Mesendoderm (in vitro differentiated cells): ENCODE measurements at regions not wholly inside any gene's neighbourhood (a gene's known extent, or its start where the extent isn't known, plus 50 kb on each side); places are given as distances from the start of the nearest gene placed in this dataset. TPM values are rescaled to one million over a fixed set of nuclear protein-coding genes. Genes with fewer than 3 reads are reported as not detected.

Experiments used
- DNase-seq: peaks from one replicate; pipeline ENCODE4 v3.0.0; 2013
- H2AK5ac ChIP-seq: 2 replicates; pipeline ENCODE4 v1.6.1; 2013; ENCODE audit warnings: low read length, inconsistent platforms
- H2BK120ac ChIP-seq: 2 replicates; pipeline ENCODE4 v1.6.1; 2013; ENCODE audit warnings: low read depth, mild to moderate bottlenecking, low read length, moderate library complexity, mixed read lengths
- H2BK15ac ChIP-seq: replicated peaks from 2 replicates; pipeline ENCODE4 v1.6.1; 2013; ENCODE audit warnings: low read depth, mild to moderate bottlenecking, moderate library complexity
- H2BK5ac ChIP-seq: 2 replicates; pipeline ENCODE4 v1.6.1; 2013; ENCODE audit warnings: low read length, inconsistent platforms
- H3K18ac ChIP-seq: 2 replicates; pipeline ENCODE4 v1.6.1; 2013; ENCODE audit warnings: mild to moderate bottlenecking, low read length, mixed read lengths
- H3K23ac ChIP-seq: one replicate; pipeline ENCODE4 v1.6.1; 2013; ENCODE audit warnings: low read length
- H3K27ac ChIP-seq: 2 replicates; pipeline ENCODE4 v1.5.1; 2013; ENCODE audit warnings: low read depth, mild to moderate bottlenecking, inconsistent platforms, low read length, moderate library complexity
- H3K27me3 ChIP-seq: 2 replicates; pipeline ENCODE4 v1.6.1; 2013; ENCODE audit warnings: low read length, control low read depth, mild to moderate bottlenecking, inconsistent platforms; ENCODE audit not compliant: insufficient read depth, poor library complexity
- H3K36me3 ChIP-seq: 2 replicates; pipeline ENCODE4 v1.6.1; 2013; ENCODE audit warnings: low read length, inconsistent platforms; ENCODE audit not compliant: control insufficient read depth, insufficient read depth
- H3K4ac ChIP-seq: one replicate; pipeline ENCODE4 v1.6.1; 2013; ENCODE audit warnings: low read depth, mild to moderate bottlenecking, low read length, moderate library complexity
- H3K4me1 ChIP-seq: 2 replicates; pipeline ENCODE4 v1.6.1; 2013; ENCODE audit warnings: low read depth, low read length, inconsistent platforms; ENCODE audit not compliant: control insufficient read depth
- H3K4me2 ChIP-seq: 2 replicates; pipeline ENCODE4 v1.6.1; 2013; ENCODE audit warnings: low read length
- H3K4me3 ChIP-seq: 2 replicates; pipeline ENCODE4 v1.5.1; 2013; ENCODE audit warnings: mild to moderate bottlenecking, low read length
- H3K56ac ChIP-seq: one replicate; pipeline ENCODE4 v1.6.1; 2013; ENCODE audit warnings: low read length
- H3K79me1 ChIP-seq: 2 replicates; pipeline ENCODE4 v1.6.1; 2013; ENCODE audit warnings: low read length, inconsistent platforms
- H3K79me2 ChIP-seq: 2 replicates; pipeline ENCODE4 v1.6.1; 2013; ENCODE audit warnings: mild to moderate bottlenecking, low read length; ENCODE audit not compliant: control insufficient read depth, insufficient read depth
- H3K9ac ChIP-seq: 2 replicates; pipeline ENCODE4 v1.6.1; 2013; ENCODE audit warnings: low read length, inconsistent platforms
- H4K5ac ChIP-seq: one replicate; pipeline ENCODE4 v1.6.1; 2013; ENCODE audit warnings: low read length
- H4K8ac ChIP-seq: one replicate; pipeline ENCODE4 v1.6.1; 2013; ENCODE audit warnings: low read depth, mild to moderate bottlenecking, control low read depth, low read length, moderate library complexity
- WGBS: extraction: QIAGEN DNeasy Blood & Tissue Kit; methylation state at CpG from one replicate; pipeline ENCODE4 v1.1.7; 2013; ENCODE audit warnings: low lambda C conversion rate, missing lambda C conversion rate; ENCODE audit not compliant: insufficient coverage; ENCODE audit errors: extremely low coverage; 5-methylcytosine and 5-hydroxymethylcytosine counted together
- small RNA-seq: library from polyadenylated mRNA; stranded (forward); fragments of <200 nt; extraction: miRNeasy Mini kit (QIAGEN cat#:217004); gene quantifications from one replicate; pipeline ENCODE3, GENCODE V24; 2013; ENCODE audit not compliant: insufficient read depth

- H2BK5ac ChIP-seq = no peak overlapping the region
- H3K4me1 ChIP-seq = no peaks in the 10 kb centered on the region
- no peak overlapping the region for H3K56ac ChIP-seq
- H2BK15ac ChIP-seq = no peak overlapping the region
- H2BK120ac ChIP-seq = no peak overlapping the region
- no peak overlapping the region for H3K23ac ChIP-seq
- H3K79me2 ChIP-seq = no peaks in the 10 kb centered on the region
- no peaks in the 10 kb centered on the region for H3K27me3 ChIP-seq
- WGBS = no CpG with 5 or more reads among the region's 4 CpGs
- no peak overlapping the region for H3K4me2 ChIP-seq
- H4K8ac ChIP-seq = no peak overlapping the region
- H3K9ac ChIP-seq = no peak overlapping the region
- H4K5ac ChIP-seq = no peak overlapping the region
- H2AK5ac ChIP-seq = no peak overlapping the region
- H3K4ac ChIP-seq = no peak overlapping the region
- DNase-seq = no peak
- no peak overlapping the region for H3K27ac ChIP-seq
- no peak overlapping the region for H3K4me3 ChIP-seq
- H3K18ac ChIP-seq = no peak overlapping the region
- H3K36me3 ChIP-seq = no peaks in the 10 kb centered on the region
- H3K79me1 ChIP-seq = no peaks in the 10 kb centered on the region
Observed at GRCh38 chr17:72065556-72065955, 55.3 kb upstream of the SOX9 start.

- no peak for DNase-seq
- no peaks in the 10 kb centered on the region for H3K36me3 ChIP-seq
Observed at GRCh38 chr17:72068643-72069042, 52.2 kb upstream of the SOX9 start.

GRCh38 chr17:72069586-72070202 lies 51.1 kb upstream of the SOX9 start:
- Histone ChIP-seq H2BK5ac (no peak overlapping the region), H3K4ac (no peak overlapping the region), H2BK120ac (no peak overlapping the region), H3K56ac (no peak overlapping the region), H4K5ac (no peak overlapping the region), H3K27ac (no peak overlapping the region), H3K36me3 (no peaks in the 10 kb centered on the region), H2AK5ac (no peak overlapping the region), H3K18ac (no peak overlapping the region), H4K8ac (no peak overlapping the region), H3K4me1 (no peaks in the 10 kb centered on the region), H3K79me2 (no peaks in the 10 kb centered on the region), H3K9ac (no peak overlapping the region), H3K4me3 (no peak overlapping the region), H3K23ac (no peak overlapping the region), H3K79me1 (no peaks in the 10 kb centered on the region), H2BK15ac (no peak overlapping the region), H3K4me2 (no peak overlapping the region), H3K27me3 (no peaks in the 10 kb centered on the region)
- no CpG with 5 or more reads among the region's 2 CpGs for WGBS
- DNase-seq = no peak

More at GRCh38 chr17:72068643-72069042, 52.2 kb upstream of the SOX9 start:
- Histone ChIP-seq H3K27me3 (no peaks in the 10 kb centered on the region), H4K5ac (no peak overlapping the region), H3K27ac (no peak overlapping the region), H3K18ac (no peak overlapping the region), H3K4me3 (no peak overlapping the region), H2AK5ac (no peak overlapping the region), H3K79me2 (no peaks in the 10 kb centered on the region), H4K8ac (no peak overlapping the region), H3K4me2 (no peak overlapping the region), H3K56ac (no peak overlapping the region), H3K9ac (no peak overlapping the region), H3K4ac (no peak overlapping the region), H3K79me1 (no peaks in the 10 kb centered on the region), H2BK120ac (no peak overlapping the region), H2BK5ac (no peak overlapping the region), H2BK15ac (no peak overlapping the region), H3K4me1 (no peaks in the 10 kb centered on the region), H3K23ac (no peak overlapping the region)
- no CpG with 5 or more reads among the region's 1 CpG for WGBS

Small RNA genes in the stretch of these regions (small RNA-seq; reads per million reads assigned to genes)
- gene RNU7-155P = not detected
